ENCODE measurements at regions not wholly inside any gene's neighbourhood (a gene's known extent, or its start where the extent isn't known, plus 50 kb on each side); places are given as distances from the start of the nearest gene placed in this dataset.

- H3K27me3 Mint-ChIP-seq (ENCODE audit: low read depth): peaks cover 6% of the 10 kb centered on the region
- ATAC-seq: no peak
- no peak overlapping the region for H3K4me3 Mint-ChIP-seq
- H3K9me3 Mint-ChIP-seq: no peaks in the 10 kb centered on the region
- H3K36me3 Mint-ChIP-seq (ENCODE audit: insufficient read depth): no peaks in the 10 kb centered on the region
- no peaks in the 10 kb centered on the region for H3K4me1 Mint-ChIP-seq (ENCODE audit: low read depth)
- no peak for DNase-seq
These were observed 148.2 kb upstream of the HNRNPA3 start for GRCh38 chr2:177064422-177064821.

GRCh38 chr2:177068967-177069366, 143.6 kb upstream of the HNRNPA3 start:
- no peak for ATAC-seq
- DNase-seq: no peak
- Mint-ChIP-seq H3K36me3 (ENCODE audit: insufficient read depth) (no peaks in the 10 kb centered on the region), H3K4me1 (ENCODE audit: low read depth) (no peaks in the 10 kb centered on the region), H3K9me3 (no peaks in the 10 kb centered on the region), H3K27me3 (ENCODE audit: low read depth) (peaks cover 8% of the 10 kb centered on the region), H3K4me3 (no peak overlapping the region)

GRCh38 chr2:177072090-177072489, 140.5 kb upstream of the HNRNPA3 start:
- Mint-ChIP-seq H3K4me3 (no peak overlapping the region), H3K9me3 (no peaks in the 10 kb centered on the region), H3K4me1 (ENCODE audit: low read depth) (no peaks in the 10 kb centered on the region), H3K36me3 (ENCODE audit: insufficient read depth) (no peaks in the 10 kb centered on the region), H3K27me3 (ENCODE audit: low read depth) (peaks cover 19% of the 10 kb centered on the region)
- DNase-seq (no peak), ATAC-seq (peak in 1 of 2 donors; percentile 66)

GRCh38 chr2:177073611-177074010, 139.0 kb upstream of the HNRNPA3 start:
- H3K27me3 Mint-ChIP-seq (ENCODE audit: low read depth): peaks cover 18% of the 10 kb centered on the region
- H3K4me3 Mint-ChIP-seq: no peak overlapping the region
- no peaks in the 10 kb centered on the region for H3K9me3 Mint-ChIP-seq
- H3K36me3 Mint-ChIP-seq (ENCODE audit: insufficient read depth): no peaks in the 10 kb centered on the region
- no peaks in the 10 kb centered on the region for H3K4me1 Mint-ChIP-seq (ENCODE audit: low read depth)
- ATAC-seq: no peak
- no peak for DNase-seq

GRCh38 chr2:177074099-177074710, 138.4 kb upstream of the HNRNPA3 start:
- peaks cover 19% of the 10 kb centered on the region for H3K27me3 Mint-ChIP-seq (ENCODE audit: low read depth)
- no peaks in the 10 kb centered on the region for H3K4me1 Mint-ChIP-seq (ENCODE audit: low read depth)
- H3K4me3 Mint-ChIP-seq: no peak overlapping the region
- no peak for DNase-seq
- H3K9me3 Mint-ChIP-seq: no peaks in the 10 kb centered on the region
- ATAC-seq: no peak
- no peaks in the 10 kb centered on the region for H3K36me3 Mint-ChIP-seq (ENCODE audit: insufficient read depth)

- no peak for DNase-seq
- no peak for ATAC-seq
- Mint-ChIP-seq H3K9me3 (no peaks in the 10 kb centered on the region), H3K36me3 (ENCODE audit: insufficient read depth) (no peaks in the 10 kb centered on the region), H3K27me3 (ENCODE audit: low read depth) (peaks cover 22% of the 10 kb centered on the region), H3K4me1 (ENCODE audit: low read depth) (no peaks in the 10 kb centered on the region), H3K4me3 (no peak overlapping the region)
These were observed 137.3 kb upstream of the HNRNPA3 start for GRCh38 chr2:177075254-177075653.

GRCh38 chr2:177076636-177077179, 135.9 kb upstream of the HNRNPA3 start:
- DNase-seq (no peak), ATAC-seq (no peak)
- no peaks in the 10 kb centered on the region for H3K4me1 Mint-ChIP-seq (ENCODE audit: low read depth)
- no peak overlapping the region for H3K4me3 Mint-ChIP-seq
- H3K27me3 Mint-ChIP-seq (ENCODE audit: low read depth): peaks cover 24% of the 10 kb centered on the region
- no peaks in the 10 kb centered on the region for H3K9me3 Mint-ChIP-seq
- H3K36me3 Mint-ChIP-seq (ENCODE audit: insufficient read depth): no peaks in the 10 kb centered on the region

- no peak for ATAC-seq
- Mint-ChIP-seq H3K4me3 (no peak overlapping the region), H3K4me1 (ENCODE audit: low read depth) (no peaks in the 10 kb centered on the region), H3K27me3 (ENCODE audit: low read depth) (peaks cover 27% of the 10 kb centered on the region), H3K36me3 (ENCODE audit: insufficient read depth) (no peaks in the 10 kb centered on the region), H3K9me3 (no peaks in the 10 kb centered on the region)
- no peak for DNase-seq
These were observed 134.8 kb upstream of the HNRNPA3 start for GRCh38 chr2:177077778-177078177.

GRCh38 chr2:177078416-177078815, 134.2 kb upstream of the HNRNPA3 start:
- ATAC-seq (no peak), DNase-seq (no peak)
- H3K36me3 Mint-ChIP-seq (ENCODE audit: insufficient read depth): no peaks in the 10 kb centered on the region
- H3K27me3 Mint-ChIP-seq (ENCODE audit: low read depth): peaks cover 25% of the 10 kb centered on the region
- no peak overlapping the region for H3K4me3 Mint-ChIP-seq
- no peaks in the 10 kb centered on the region for H3K9me3 Mint-ChIP-seq
- H3K4me1 Mint-ChIP-seq (ENCODE audit: low read depth): no peaks in the 10 kb centered on the region

GRCh38 chr2:177078855-177079254, 133.7 kb upstream of the HNRNPA3 start:
- no peak for ATAC-seq
- DNase-seq: no peak
- Mint-ChIP-seq H3K4me1 (ENCODE audit: low read depth) (no peaks in the 10 kb centered on the region), H3K27me3 (ENCODE audit: low read depth) (peaks cover 28% of the 10 kb centered on the region), H3K36me3 (ENCODE audit: insufficient read depth) (no peaks in the 10 kb centered on the region), H3K9me3 (no peaks in the 10 kb centered on the region), H3K4me3 (no peak overlapping the region)

- no peaks in the 10 kb centered on the region for H3K4me1 Mint-ChIP-seq (ENCODE audit: low read depth)
- DNase-seq (no peak), ATAC-seq (no peak)
- no peaks in the 10 kb centered on the region for H3K36me3 Mint-ChIP-seq (ENCODE audit: insufficient read depth)
- peaks cover 18% of the 10 kb centered on the region for H3K27me3 Mint-ChIP-seq (ENCODE audit: low read depth)
- H3K9me3 Mint-ChIP-seq: no peaks in the 10 kb centered on the region
- no peak overlapping the region for H3K4me3 Mint-ChIP-seq
These were observed 131.8 kb upstream of the HNRNPA3 start for GRCh38 chr2:177080746-177081284.

- no peaks in the 10 kb centered on the region for H3K9me3 Mint-ChIP-seq
- H3K36me3 Mint-ChIP-seq (ENCODE audit: insufficient read depth): no peaks in the 10 kb centered on the region
- DNase-seq (no peak), ATAC-seq (no peak)
- peaks cover 14% of the 10 kb centered on the region for H3K27me3 Mint-ChIP-seq (ENCODE audit: low read depth)
- no peaks in the 10 kb centered on the region for H3K4me1 Mint-ChIP-seq (ENCODE audit: low read depth)
- H3K4me3 Mint-ChIP-seq: no peak overlapping the region
These were observed 128.0 kb upstream of the HNRNPA3 start for GRCh38 chr2:177084607-177085006.

GRCh38 chr2:177088529-177088928, 124.1 kb upstream of the HNRNPA3 start:
- no peaks in the 10 kb centered on the region for H3K4me1 Mint-ChIP-seq (ENCODE audit: low read depth)
- peaks cover 9% of the 10 kb centered on the region for H3K27me3 Mint-ChIP-seq (ENCODE audit: low read depth)
- no peaks in the 10 kb centered on the region for H3K36me3 Mint-ChIP-seq (ENCODE audit: insufficient read depth)
- ATAC-seq: no peak
- H3K4me3 Mint-ChIP-seq: no peak overlapping the region
- DNase-seq: no peak
- no peaks in the 10 kb centered on the region for H3K9me3 Mint-ChIP-seq

GRCh38 chr2:177090967-177091366, 121.6 kb upstream of the HNRNPA3 start:
- no peak overlapping the region for H3K4me3 Mint-ChIP-seq
- H3K4me1 Mint-ChIP-seq (ENCODE audit: low read depth): no peaks in the 10 kb centered on the region
- no peaks in the 10 kb centered on the region for H3K9me3 Mint-ChIP-seq
- no peak for ATAC-seq
- DNase-seq: no peak
- peaks cover 13% of the 10 kb centered on the region for H3K27me3 Mint-ChIP-seq (ENCODE audit: low read depth)
- no peaks in the 10 kb centered on the region for H3K36me3 Mint-ChIP-seq (ENCODE audit: insufficient read depth)

GRCh38 chr2:177093371-177093770, 119.2 kb upstream of the HNRNPA3 start:
- Mint-ChIP-seq H3K4me1 (ENCODE audit: low read depth) (no peaks in the 10 kb centered on the region), H3K9me3 (no peaks in the 10 kb centered on the region), H3K36me3 (ENCODE audit: insufficient read depth) (no peaks in the 10 kb centered on the region), H3K27me3 (ENCODE audit: low read depth) (peaks cover 17% of the 10 kb centered on the region), H3K4me3 (no peak overlapping the region)
- ATAC-seq (no peak), DNase-seq (no peak)
